DND-41 (cell line): ENCODE measurements at regions not wholly inside any gene's neighbourhood (a gene's known extent, or its start where the extent isn't known, plus 50 kb on each side); places are given as distances from the start of the nearest gene placed in this dataset.

Experiments
- CTCF ChIP-seq: IDR thresholded peaks from 2 replicates; pipeline ENCODE4 v1.5.1; 2012; ENCODE audit warnings: borderline replicate concordance, low read length, moderate library complexity, mild to moderate bottlenecking; ENCODE audit not compliant: poor library complexity, severe bottlenecking; ENCODE audit errors: extremely low read depth
- EZH2 ChIP-seq: IDR thresholded peaks from 3 replicates; pipeline ENCODE4 v1.6.1; 2012; ENCODE audit warnings: borderline replicate concordance, low read depth, mild to moderate bottlenecking, moderate library complexity, low read length, inconsistent platforms; ENCODE audit not compliant: severe bottlenecking

GRCh38 chr11:21865541-21865940, 327.3 kb upstream of the ANO5 start:
- TF ChIP-seq CTCF (no peak), EZH2 (no peak)
